ENCODE measurements at regions not wholly inside any gene's neighbourhood (a gene's known extent, or its start where the extent isn't known, plus 50 kb on each side); places are given as distances from the start of the nearest gene placed in this dataset.

DNA sequence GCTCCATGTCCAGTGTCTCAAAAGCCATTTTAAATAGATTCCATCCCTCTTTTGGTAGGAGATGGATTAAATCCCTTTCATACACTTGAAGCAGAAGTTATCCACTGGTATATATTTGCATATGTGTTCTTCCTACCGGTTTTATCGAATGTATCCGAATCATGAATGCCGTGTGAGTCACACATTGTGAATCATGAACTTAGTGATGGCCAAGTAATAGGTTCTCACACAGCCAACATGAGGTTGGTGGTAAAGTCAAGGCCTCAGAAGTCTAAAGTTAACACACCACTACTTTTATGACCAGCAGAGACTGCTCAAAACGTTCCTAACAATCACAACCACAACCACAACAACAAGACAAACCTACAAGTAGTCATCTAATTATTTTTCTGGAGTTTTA, 345.5 kb downstream of the THBS2 start:
- Histone ChIP-seq H3K79me1 (ENCODE audit: low read depth in 1 of 2, low read length in 2 of 2) (no peaks in the 10 kb centered on the region), H4K91ac (ENCODE audit: insufficient read depth, low read depth, low read length) (no peak overlapping the region), H3K27me3 (ENCODE audit: control insufficient read depth, insufficient read depth, low read length) (no peaks in the 10 kb centered on the region), H3K27ac (ENCODE audit: insufficient read depth, low read length) (no peak overlapping the region), H3K23ac (ENCODE audit: low read depth, low read length) (no peak overlapping the region), H3K56ac (ENCODE audit: extremely low read depth, insufficient read depth, low read length) (no peak overlapping the region), H3K36me3 (ENCODE audit: control insufficient read depth, insufficient read depth, low read length) (no peaks in the 10 kb centered on the region), H2BK15ac (ENCODE audit: low read depth, low read length) (no peak overlapping the region), H3K4ac (ENCODE audit: low read depth, low read length) (no peak overlapping the region), H2AK9ac (replicated peaks; ENCODE audit: low read depth, low read length, poor library complexity) (no peak overlapping the region), H2AFZ (replicated peaks; ENCODE audit: low read length, poor library complexity) (no peak overlapping the region), H4K20me1 (ENCODE audit: insufficient read depth, low read length) (no peaks in the 10 kb centered on the region), H3K9me3 (ENCODE audit: control insufficient read depth, insufficient read depth, low read length) (no peaks in the 10 kb centered on the region), H3K9me1 (ENCODE audit: insufficient read depth, low read length) (no peaks in the 10 kb centered on the region), H3K9ac (ENCODE audit: low read depth, low read length) (no peak overlapping the region), H4K5ac (ENCODE audit: low read depth, low read length) (no peak overlapping the region), H2BK120ac (ENCODE audit: low read depth, low read length) (no peak overlapping the region), H3K4me1 (ENCODE audit: control insufficient read depth, insufficient read depth, low read length) (no peaks in the 10 kb centered on the region), H3K4me2 (ENCODE audit: low read depth, low read length) (no peak overlapping the region), H3K18ac (ENCODE audit: low read depth, low read length) (no peak overlapping the region), H4K8ac (ENCODE audit: low read depth in 2 of 2, low read length in 2 of 2) (no peak overlapping the region), H2AK5ac (ENCODE audit: low read depth, low read length) (no peak overlapping the region), H2BK5ac (ENCODE audit: low read depth, low read length, poor library complexity, severe bottlenecking) (no peak overlapping the region), H2BK20ac (ENCODE audit: low read depth, low read length) (no peak overlapping the region), H3K14ac (replicated peaks; ENCODE audit: low read depth, low read length) (no peak overlapping the region), H3K4me3 (ENCODE audit: insufficient read depth, low read depth, low read length) (no peak overlapping the region)
- dilution Hi-C loops (cut with HindIII; ENCODE audit: low sequenced_read_pairs, unreplicated experiment) (no loop called here), intact Hi-C loops (cut with micrococcal nuclease) (no loop called here), in situ Hi-C loops (cut with MboI; ENCODE audit: low sequenced_read_pairs) (no loop called here)
- CTCF ChIA-PET: no interaction called here
- peak; percentile 40 for ATAC-seq (ENCODE audit: low read depth)
- BruUV-seq (replicated peaks): no TSS peak
- TF ChIP-seq, protein P1, sequence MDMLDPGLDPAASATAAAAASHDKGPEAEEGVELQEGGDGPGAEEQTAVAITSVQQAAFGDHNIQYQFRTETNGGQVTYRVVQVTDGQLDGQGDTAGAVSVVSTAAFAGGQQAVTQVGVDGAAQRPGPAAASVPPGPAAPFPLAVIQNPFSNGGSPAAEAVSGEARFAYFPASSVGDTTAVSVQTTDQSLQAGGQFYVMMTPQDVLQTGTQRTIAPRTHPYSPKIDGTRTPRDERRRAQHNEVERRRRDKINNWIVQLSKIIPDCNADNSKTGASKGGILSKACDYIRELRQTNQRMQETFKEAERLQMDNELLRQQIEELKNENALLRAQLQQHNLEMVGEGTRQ (IDR thresholded peaks at IDR 0.05; ENCODE audit: low read depth, low read length): no peak
- TF ChIP-seq CHD1 (IDR thresholded peaks at IDR 0.05; ENCODE audit: low read depth, low read length): no peak
- TF ChIP-seq MAZ (IDR thresholded peaks at IDR 0.05; ENCODE audit: borderline replicate concordance, low read depth, low read length): no peak
- no peak for TF ChIP-seq NFE2L2 (IDR thresholded peaks at IDR 0.05; ENCODE audit: low read depth, low read length)
- no peak for TF ChIP-seq POLR2A (IDR thresholded peaks at IDR 0.05; ENCODE audit: low read depth, low read length)
- TF ChIP-seq BHLHE40 (IDR thresholded peaks at IDR 0.05; ENCODE audit: low read depth, low read length): no peak
- TF ChIP-seq RFX5 (IDR thresholded peaks at IDR 0.05; ENCODE audit: low read depth, low read length): no peak
- peak; percentile 72 for DNase-seq
- POLR2A ChIA-PET (ENCODE audit: unreplicated experiment): no interaction called here
- WGBS, 2 experiments (ENCODE audit: extremely low coverage in 2 of 2, insufficient read length in 1 of 2): no CpG with 5 or more reads among the region's 5 CpGs
